GM21825 (cell line): ENCODE measurements at regions not wholly inside any gene's neighbourhood (a gene's known extent, or its start where the extent isn't known, plus 50 kb on each side); places are given as distances from the start of the nearest gene placed in this dataset.
A peak's percentile ranks its signal among the peaks of the same experiment; 100 is the strongest.

ENCODE experiments used
- ATAC-seq: cut with Tn5 transposase; IDR thresholded peaks from one replicate; pipeline ENCODE4 v1.9.1; 2021; ENCODE audit warnings: mild to moderate bottlenecking, moderate library complexity; ENCODE audit not compliant: unreplicated experiment

- peak; percentile 51 for ATAC-seq
Observed at GRCh38 chr13:40206241-40207000, 460.0 kb downstream of the FOXO1 start.

- peak; percentile 60 for ATAC-seq
Observed at GRCh38 chr13:40207001-40207478, 459.4 kb downstream of the FOXO1 start.

GRCh38 chr13:40208517-40208916 lies 457.9 kb downstream of the FOXO1 start:
- no peak for ATAC-seq

GRCh38 chr13:40210865-40211585 lies 455.4 kb downstream of the FOXO1 start:
- no peak for ATAC-seq

- ATAC-seq = no peak
Observed at GRCh38 chr13:40211586-40211968, 454.9 kb downstream of the FOXO1 start.

GRCh38 chr13:40213779-40214178 lies 452.7 kb downstream of the FOXO1 start:
- ATAC-seq = no peak

- no peak for ATAC-seq
Observed at GRCh38 chr13:40215311-40215710, 451.1 kb downstream of the FOXO1 start.

GRCh38 chr13:40215747-40216146 lies 450.7 kb downstream of the FOXO1 start:
- no peak for ATAC-seq

GRCh38 chr13:40217675-40218074 lies 448.8 kb downstream of the FOXO1 start:
- no peak for ATAC-seq

GRCh38 chr13:40220299-40220935 lies 446.0 kb downstream of the FOXO1 start:
- ATAC-seq = no peak

GRCh38 chr13:40221131-40221459 lies 445.3 kb downstream of the FOXO1 start:
- ATAC-seq = no peak

GRCh38 chr13:40221460-40222201 lies 444.8 kb downstream of the FOXO1 start:
- no peak for ATAC-seq

GRCh38 chr13:40223585-40223984 lies 442.9 kb downstream of the FOXO1 start:
- ATAC-seq = no peak

GRCh38 chr13:40228496-40228895 lies 437.9 kb downstream of the FOXO1 start:
- no peak for ATAC-seq

- no peak for ATAC-seq
Observed at GRCh38 chr13:40228990-40229389, 437.5 kb downstream of the FOXO1 start.

- ATAC-seq = no peak
Observed at GRCh38 chr13:40230833-40231266, 435.6 kb downstream of the FOXO1 start.

- no peak for ATAC-seq
Observed at GRCh38 chr13:40231311-40231710, 435.1 kb downstream of the FOXO1 start.

- no peak for ATAC-seq
Observed at GRCh38 chr13:40231751-40232150, 434.7 kb downstream of the FOXO1 start.

GRCh38 chr13:40232311-40233040 lies 434.0 kb downstream of the FOXO1 start:
- no peak for ATAC-seq

- no peak for ATAC-seq
Observed at GRCh38 chr13:40233731-40234195, 432.7 kb downstream of the FOXO1 start.
